Mesendoderm (in vitro differentiated cells): ENCODE measurements at regions not wholly inside any gene's neighbourhood (a gene's known extent, or its start where the extent isn't known, plus 50 kb on each side); places are given as distances from the start of the nearest gene placed in this dataset.

Experiments
- DNase-seq: peaks from one replicate; pipeline ENCODE4 v3.0.0; 2013
- H2AK5ac ChIP-seq: 2 replicates; pipeline ENCODE4 v1.6.1; 2013; ENCODE audit warnings: low read length, inconsistent platforms
- H2BK120ac ChIP-seq: 2 replicates; pipeline ENCODE4 v1.6.1; 2013; ENCODE audit warnings: low read depth, mild to moderate bottlenecking, low read length, moderate library complexity, mixed read lengths
- H2BK15ac ChIP-seq: replicated peaks from 2 replicates; pipeline ENCODE4 v1.6.1; 2013; ENCODE audit warnings: low read depth, mild to moderate bottlenecking, moderate library complexity
- H2BK5ac ChIP-seq: 2 replicates; pipeline ENCODE4 v1.6.1; 2013; ENCODE audit warnings: low read length, inconsistent platforms
- H3K18ac ChIP-seq: 2 replicates; pipeline ENCODE4 v1.6.1; 2013; ENCODE audit warnings: mild to moderate bottlenecking, low read length, mixed read lengths
- H3K23ac ChIP-seq: one replicate; pipeline ENCODE4 v1.6.1; 2013; ENCODE audit warnings: low read length
- H3K27ac ChIP-seq: 2 replicates; pipeline ENCODE4 v1.5.1; 2013; ENCODE audit warnings: low read depth, mild to moderate bottlenecking, inconsistent platforms, low read length, moderate library complexity
- H3K27me3 ChIP-seq: 2 replicates; pipeline ENCODE4 v1.6.1; 2013; ENCODE audit warnings: low read length, control low read depth, mild to moderate bottlenecking, inconsistent platforms; ENCODE audit not compliant: insufficient read depth, poor library complexity
- H3K36me3 ChIP-seq: 2 replicates; pipeline ENCODE4 v1.6.1; 2013; ENCODE audit warnings: low read length, inconsistent platforms; ENCODE audit not compliant: control insufficient read depth, insufficient read depth
- H3K4ac ChIP-seq: one replicate; pipeline ENCODE4 v1.6.1; 2013; ENCODE audit warnings: low read depth, mild to moderate bottlenecking, low read length, moderate library complexity
- H3K4me1 ChIP-seq: 2 replicates; pipeline ENCODE4 v1.6.1; 2013; ENCODE audit warnings: low read depth, low read length, inconsistent platforms; ENCODE audit not compliant: control insufficient read depth
- H3K4me2 ChIP-seq: 2 replicates; pipeline ENCODE4 v1.6.1; 2013; ENCODE audit warnings: low read length
- H3K4me3 ChIP-seq: 2 replicates; pipeline ENCODE4 v1.5.1; 2013; ENCODE audit warnings: mild to moderate bottlenecking, low read length
- H3K56ac ChIP-seq: one replicate; pipeline ENCODE4 v1.6.1; 2013; ENCODE audit warnings: low read length
- H3K79me1 ChIP-seq: 2 replicates; pipeline ENCODE4 v1.6.1; 2013; ENCODE audit warnings: low read length, inconsistent platforms
- H3K79me2 ChIP-seq: 2 replicates; pipeline ENCODE4 v1.6.1; 2013; ENCODE audit warnings: mild to moderate bottlenecking, low read length; ENCODE audit not compliant: control insufficient read depth, insufficient read depth
- H3K9ac ChIP-seq: 2 replicates; pipeline ENCODE4 v1.6.1; 2013; ENCODE audit warnings: low read length, inconsistent platforms
- H4K5ac ChIP-seq: one replicate; pipeline ENCODE4 v1.6.1; 2013; ENCODE audit warnings: low read length
- H4K8ac ChIP-seq: one replicate; pipeline ENCODE4 v1.6.1; 2013; ENCODE audit warnings: low read depth, mild to moderate bottlenecking, control low read depth, low read length, moderate library complexity
- WGBS: extraction: QIAGEN DNeasy Blood & Tissue Kit; methylation state at CpG from one replicate; pipeline ENCODE4 v1.1.7; 2013; ENCODE audit warnings: low lambda C conversion rate, missing lambda C conversion rate; ENCODE audit not compliant: insufficient coverage; ENCODE audit errors: extremely low coverage; 5-methylcytosine and 5-hydroxymethylcytosine counted together

DNA sequence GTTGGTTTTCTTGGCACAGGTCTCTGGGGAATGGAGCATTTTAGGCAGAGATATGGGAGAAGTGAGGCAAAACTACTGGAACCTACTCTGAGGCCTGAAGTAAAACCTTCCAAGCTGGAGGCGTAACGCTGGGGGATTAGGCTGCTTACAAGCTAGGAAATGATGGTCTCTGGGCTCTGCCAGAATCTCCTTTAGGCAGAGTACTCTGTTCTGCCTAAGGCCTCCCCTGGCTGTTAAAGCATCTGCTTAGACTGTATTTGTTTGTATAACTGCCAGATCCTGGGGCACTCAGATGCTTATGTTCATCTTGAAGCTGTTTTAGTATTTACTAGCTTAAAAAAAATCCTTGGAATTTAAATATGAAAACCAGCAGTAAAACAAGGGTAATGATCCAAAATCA is 822.2 kb downstream of the RPA4 start:
- Histone ChIP-seq H3K4me1 (no peaks in the 10 kb centered on the region), H3K9ac (no peak overlapping the region), H3K4me3 (no peak overlapping the region), H2BK120ac (no peak overlapping the region), H3K79me2 (no peaks in the 10 kb centered on the region), H3K23ac (no peak overlapping the region), H3K36me3 (no peaks in the 10 kb centered on the region), H2AK5ac (no peak overlapping the region), H3K56ac (no peak overlapping the region), H3K27ac (no peak overlapping the region), H3K27me3 (no peaks in the 10 kb centered on the region), H4K8ac (no peak overlapping the region), H3K4ac (no peak overlapping the region), H3K4me2 (no peak overlapping the region), H2BK15ac (no peak overlapping the region), H2BK5ac (no peak overlapping the region), H3K79me1 (no peaks in the 10 kb centered on the region), H4K5ac (no peak overlapping the region), H3K18ac (no peak overlapping the region)
- WGBS: no CpG with 5 or more reads among the region's 2 CpGs
- no peak for DNase-seq

DNA sequence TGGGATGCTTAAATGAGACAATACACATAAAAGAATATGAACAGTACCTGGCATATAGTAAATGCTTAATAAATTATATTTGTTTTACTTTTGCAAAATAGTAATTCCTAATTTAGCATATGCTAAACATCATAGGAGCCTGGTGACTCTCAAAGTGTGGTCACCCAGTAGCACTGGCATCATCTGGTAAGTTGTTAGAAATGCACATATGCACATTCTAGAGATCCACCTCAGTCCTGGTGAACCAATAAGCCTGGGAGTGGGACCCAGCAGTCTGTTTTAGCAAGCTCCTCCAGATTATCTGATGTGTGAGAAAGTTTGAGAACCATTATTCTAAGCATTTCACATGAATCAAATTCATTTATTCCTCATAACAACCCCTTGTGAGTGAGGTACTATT is 830.4 kb downstream of the RPA4 start:
- no peaks in the 10 kb centered on the region for H3K27me3 ChIP-seq
- no peak overlapping the region for H4K8ac ChIP-seq
- no peak overlapping the region for H4K5ac ChIP-seq
- no peak overlapping the region for H2BK120ac ChIP-seq
- no peaks in the 10 kb centered on the region for H3K79me2 ChIP-seq
- no peak overlapping the region for H2BK5ac ChIP-seq
- H3K56ac ChIP-seq: no peak overlapping the region
- DNase-seq: no peak
- no peak overlapping the region for H2AK5ac ChIP-seq
- H3K36me3 ChIP-seq: no peaks in the 10 kb centered on the region
- H3K4me2 ChIP-seq: no peak overlapping the region
- H3K4ac ChIP-seq: no peak overlapping the region
- H3K79me1 ChIP-seq: no peaks in the 10 kb centered on the region
- H3K27ac ChIP-seq: no peak overlapping the region
- no peak overlapping the region for H3K18ac ChIP-seq
- no peak overlapping the region for H2BK15ac ChIP-seq
- H3K23ac ChIP-seq: no peak overlapping the region
- H3K9ac ChIP-seq: no peak overlapping the region
- no peak overlapping the region for H3K4me3 ChIP-seq
- no peaks in the 10 kb centered on the region for H3K4me1 ChIP-seq

DNA sequence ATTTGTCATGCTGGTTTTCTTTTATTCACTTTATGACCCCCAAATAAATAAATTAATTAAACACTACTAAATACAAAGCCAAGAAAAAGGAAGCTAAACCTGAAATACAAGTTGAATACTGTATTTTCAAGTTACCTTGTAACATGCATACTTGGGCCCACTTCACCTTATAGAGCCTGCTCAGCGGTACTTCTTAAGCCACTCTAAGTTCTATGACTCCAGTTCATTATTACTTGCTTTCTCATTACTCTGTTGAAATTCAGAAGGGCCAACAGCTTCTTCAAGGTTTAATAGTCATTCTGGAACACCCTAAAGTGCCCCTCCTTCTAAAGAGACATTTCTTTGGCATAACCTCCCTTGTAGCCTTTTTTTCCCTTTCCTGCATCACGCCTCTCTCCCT is 844.5 kb downstream of the RPA4 start:
- Histone ChIP-seq H4K5ac (no peak overlapping the region), H3K4ac (no peak overlapping the region), H2BK5ac (no peak overlapping the region), H3K79me2 (no peaks in the 10 kb centered on the region), H3K4me3 (no peak overlapping the region), H3K27me3 (no peaks in the 10 kb centered on the region), H3K18ac (no peak overlapping the region), H4K8ac (no peak overlapping the region), H3K4me1 (no peaks in the 10 kb centered on the region), H3K27ac (no peak overlapping the region), H3K56ac (no peak overlapping the region), H2BK120ac (no peak overlapping the region), H3K4me2 (no peak overlapping the region), H3K9ac (no peak overlapping the region), H2AK5ac (no peak overlapping the region), H3K36me3 (no peaks in the 10 kb centered on the region), H3K79me1 (no peaks in the 10 kb centered on the region), H3K23ac (no peak overlapping the region), H2BK15ac (no peak overlapping the region)
- no CpG with 5 or more reads among the region's 2 CpGs for WGBS
- no peak for DNase-seq

DNA sequence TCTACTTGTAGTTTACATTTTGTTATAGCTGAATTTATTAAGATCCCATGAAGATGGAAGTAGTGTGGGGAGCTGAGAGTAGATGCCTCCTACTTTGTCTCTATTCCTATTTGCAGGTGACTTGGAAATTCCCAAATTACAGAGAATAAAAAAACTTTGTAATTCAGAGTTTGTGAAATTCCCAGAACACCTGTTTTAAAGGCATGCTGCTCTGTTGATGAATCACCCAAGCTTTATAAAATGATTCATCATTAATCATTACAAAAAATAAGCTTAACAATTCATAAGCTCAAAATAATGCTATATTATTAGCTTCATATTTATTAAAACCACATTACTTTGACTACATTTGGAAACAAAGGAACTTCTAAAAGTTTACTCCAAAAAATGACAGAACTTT is 856.3 kb downstream of the RPA4 start:
- Histone ChIP-seq H3K18ac (no peak overlapping the region), H2BK15ac (no peak overlapping the region), H3K36me3 (no peaks in the 10 kb centered on the region), H3K27ac (no peak overlapping the region), H3K23ac (no peak overlapping the region), H3K4me3 (no peak overlapping the region), H3K56ac (no peak overlapping the region), H3K9ac (no peak overlapping the region), H3K79me2 (no peaks in the 10 kb centered on the region), H3K4ac (no peak overlapping the region), H2AK5ac (no peak overlapping the region), H2BK120ac (no peak overlapping the region), H4K8ac (no peak overlapping the region), H3K4me2 (no peak overlapping the region), H3K79me1 (no peaks in the 10 kb centered on the region), H3K4me1 (no peaks in the 10 kb centered on the region), H3K27me3 (no peaks in the 10 kb centered on the region), H2BK5ac (no peak overlapping the region), H4K5ac (no peak overlapping the region)
- DNase-seq: no peak

DNA sequence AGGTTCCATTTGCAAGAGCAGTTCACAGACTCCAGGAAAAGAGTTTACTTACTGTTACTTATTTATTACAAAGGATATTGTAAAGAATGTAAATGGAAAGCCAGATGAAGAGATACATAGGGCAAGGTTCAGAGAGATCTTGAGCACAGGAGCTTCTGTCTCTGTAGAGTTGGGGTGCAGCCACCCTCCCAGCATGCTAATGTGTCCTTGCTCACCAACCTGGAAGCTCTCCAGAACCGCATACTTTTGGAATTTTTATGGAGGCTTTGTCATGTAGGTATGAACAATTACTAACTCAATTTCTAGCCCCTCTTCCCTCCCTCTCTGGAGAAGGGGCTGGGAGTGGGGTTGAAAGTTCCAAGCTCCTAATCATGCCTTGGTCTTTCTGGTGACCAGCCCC is 857.2 kb downstream of the RPA4 start:
- no CpG with 5 or more reads among the region's 1 CpG for WGBS

DNA sequence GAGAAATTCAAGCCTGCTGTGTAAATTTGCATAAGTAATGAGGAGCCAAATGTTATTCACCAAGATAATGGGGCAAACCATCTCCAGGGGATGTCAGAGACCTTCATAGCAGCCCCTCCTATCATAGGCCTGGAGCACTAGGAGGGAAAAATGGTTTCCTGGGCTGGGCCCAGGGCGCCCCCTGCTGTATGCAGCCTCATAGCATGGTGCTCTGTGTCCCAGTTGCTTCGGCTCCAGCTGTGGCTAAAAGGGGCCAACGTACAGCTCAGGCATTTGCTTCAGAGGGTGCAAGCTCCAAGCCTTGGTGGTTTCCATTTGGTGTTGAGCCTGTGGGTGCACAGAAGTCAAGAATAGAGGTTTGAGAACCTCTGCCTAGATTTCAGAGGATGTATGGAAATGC is 859.3 kb downstream of the RPA4 start:
- H3K4me3 ChIP-seq: no peak overlapping the region
- no peaks in the 10 kb centered on the region for H3K79me2 ChIP-seq
- no peak overlapping the region for H3K4ac ChIP-seq
- no peak overlapping the region for H3K27ac ChIP-seq
- no peak overlapping the region for H2AK5ac ChIP-seq
- H4K5ac ChIP-seq: no peak overlapping the region
- H3K4me2 ChIP-seq: no peak overlapping the region
- H3K4me1 ChIP-seq: no peaks in the 10 kb centered on the region
- no peak overlapping the region for H4K8ac ChIP-seq
- H2BK120ac ChIP-seq: no peak overlapping the region
- no peak overlapping the region for H3K56ac ChIP-seq
- no peak overlapping the region for H3K23ac ChIP-seq
- no CpG with 5 or more reads among the region's 3 CpGs for WGBS
- H2BK5ac ChIP-seq: no peak overlapping the region
- H3K79me1 ChIP-seq: no peaks in the 10 kb centered on the region
- no peak overlapping the region for H2BK15ac ChIP-seq
- H3K36me3 ChIP-seq: no peaks in the 10 kb centered on the region
- H3K18ac ChIP-seq: no peak overlapping the region
- no peak for DNase-seq
- H3K9ac ChIP-seq: no peak overlapping the region
- no peaks in the 10 kb centered on the region for H3K27me3 ChIP-seq

More for the DNA sequence above, 857.2 kb downstream of the RPA4 start:
- H3K27me3 ChIP-seq: no peaks in the 10 kb centered on the region
- H3K23ac ChIP-seq: no peak overlapping the region
- no peak overlapping the region for H2BK120ac ChIP-seq
- H4K5ac ChIP-seq: no peak overlapping the region
- H2BK15ac ChIP-seq: no peak overlapping the region
- H3K18ac ChIP-seq: no peak overlapping the region
- no peak overlapping the region for H3K4ac ChIP-seq
- no peaks in the 10 kb centered on the region for H3K4me1 ChIP-seq
- no peaks in the 10 kb centered on the region for H3K79me2 ChIP-seq
- no peak overlapping the region for H3K4me2 ChIP-seq
- no peak for DNase-seq
- H3K4me3 ChIP-seq: no peak overlapping the region
- H3K36me3 ChIP-seq: no peaks in the 10 kb centered on the region
- H3K56ac ChIP-seq: no peak overlapping the region
- H2BK5ac ChIP-seq: no peak overlapping the region
- no peak overlapping the region for H2AK5ac ChIP-seq
- H3K79me1 ChIP-seq: no peaks in the 10 kb centered on the region
- H4K8ac ChIP-seq: no peak overlapping the region
- no peak overlapping the region for H3K9ac ChIP-seq
- H3K27ac ChIP-seq: no peak overlapping the region
